HL-60 (cell line): ENCODE measurements at regions not wholly inside any gene's neighbourhood (a gene's known extent, or its start where the extent isn't known, plus 50 kb on each side); places are given as distances from the start of the nearest gene placed in this dataset.

ENCODE experiments used
- DNase-seq, 2 experiments: peaks; one replicate each; pipeline ENCODE4 v3.0.0-alpha.2; 2010 to 2020; ENCODE audit warnings: low read depth in 1 of 2, low spot score in 1 of 2
- H3K27ac ChIP-seq: fragments of 250-450 bp; sonication (Bioruptor Pico); replicated peaks from 2 replicates; pipeline ENCODE4 v1.5.1; 2020; ENCODE audit warnings: mild to moderate bottlenecking, moderate library complexity
- H3K27me3 ChIP-seq: fragments of 250-450 bp; sonication (Bioruptor Pico); 2 replicates; pipeline ENCODE4 v1.5.1; 2021; ENCODE audit warnings: mild to moderate bottlenecking, moderate library complexity; ENCODE audit not compliant: insufficient read depth, poor library complexity, severe bottlenecking
- H3K4me3 ChIP-seq: replicated peaks from 2 replicates; pipeline ENCODE4 v1.5.1; 2011; ENCODE audit warnings: mild to moderate bottlenecking, control low read depth, low read length; ENCODE audit not compliant: insufficient read depth
- GABPA ChIP-seq: IDR thresholded peaks from 2 replicates; pipeline ENCODE4 v1.6.1; 2012; ENCODE audit warnings: low read depth
- POLR2AphosphoS5 ChIP-seq: IDR thresholded peaks from 2 replicates; pipeline ENCODE4 v1.6.1; 2012; ENCODE audit warnings: low read depth
- SPI1 ChIP-seq: IDR thresholded peaks from 2 replicates; pipeline ENCODE4 v1.6.1; 2012; ENCODE audit warnings: low read depth, mild to moderate bottlenecking, borderline replicate concordance
- TF ChIP-seq, protein P1 (sequence below): IDR thresholded peaks from 2 replicates; pipeline ENCODE4 v1.6.1; 2012; ENCODE audit warnings: low read depth; ENCODE audit not compliant: insufficient replicate concordance
- TF ChIP-seq, protein P2 (sequence below): IDR thresholded peaks from one replicate; pipeline ENCODE4 v1.5.1; 2011; ENCODE audit warnings: low read length, control low read depth, inconsistent platforms; ENCODE audit not compliant: insufficient read depth

GRCh38 chr2:16063251-16063850 lies 123.0 kb downstream of the MYCN start:
- TF ChIP-seq, protein P1, sequence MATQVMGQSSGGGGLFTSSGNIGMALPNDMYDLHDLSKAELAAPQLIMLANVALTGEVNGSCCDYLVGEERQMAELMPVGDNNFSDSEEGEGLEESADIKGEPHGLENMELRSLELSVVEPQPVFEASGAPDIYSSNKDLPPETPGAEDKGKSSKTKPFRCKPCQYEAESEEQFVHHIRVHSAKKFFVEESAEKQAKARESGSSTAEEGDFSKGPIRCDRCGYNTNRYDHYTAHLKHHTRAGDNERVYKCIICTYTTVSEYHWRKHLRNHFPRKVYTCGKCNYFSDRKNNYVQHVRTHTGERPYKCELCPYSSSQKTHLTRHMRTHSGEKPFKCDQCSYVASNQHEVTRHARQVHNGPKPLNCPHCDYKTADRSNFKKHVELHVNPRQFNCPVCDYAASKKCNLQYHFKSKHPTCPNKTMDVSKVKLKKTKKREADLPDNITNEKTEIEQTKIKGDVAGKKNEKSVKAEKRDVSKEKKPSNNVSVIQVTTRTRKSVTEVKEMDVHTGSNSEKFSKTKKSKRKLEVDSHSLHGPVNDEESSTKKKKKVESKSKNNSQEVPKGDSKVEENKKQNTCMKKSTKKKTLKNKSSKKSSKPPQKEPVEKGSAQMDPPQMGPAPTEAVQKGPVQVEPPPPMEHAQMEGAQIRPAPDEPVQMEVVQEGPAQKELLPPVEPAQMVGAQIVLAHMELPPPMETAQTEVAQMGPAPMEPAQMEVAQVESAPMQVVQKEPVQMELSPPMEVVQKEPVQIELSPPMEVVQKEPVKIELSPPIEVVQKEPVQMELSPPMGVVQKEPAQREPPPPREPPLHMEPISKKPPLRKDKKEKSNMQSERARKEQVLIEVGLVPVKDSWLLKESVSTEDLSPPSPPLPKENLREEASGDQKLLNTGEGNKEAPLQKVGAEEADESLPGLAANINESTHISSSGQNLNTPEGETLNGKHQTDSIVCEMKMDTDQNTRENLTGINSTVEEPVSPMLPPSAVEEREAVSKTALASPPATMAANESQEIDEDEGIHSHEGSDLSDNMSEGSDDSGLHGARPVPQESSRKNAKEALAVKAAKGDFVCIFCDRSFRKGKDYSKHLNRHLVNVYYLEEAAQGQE = no peak
- TF ChIP-seq GABPA = no peak
- TF ChIP-seq, protein P2, sequence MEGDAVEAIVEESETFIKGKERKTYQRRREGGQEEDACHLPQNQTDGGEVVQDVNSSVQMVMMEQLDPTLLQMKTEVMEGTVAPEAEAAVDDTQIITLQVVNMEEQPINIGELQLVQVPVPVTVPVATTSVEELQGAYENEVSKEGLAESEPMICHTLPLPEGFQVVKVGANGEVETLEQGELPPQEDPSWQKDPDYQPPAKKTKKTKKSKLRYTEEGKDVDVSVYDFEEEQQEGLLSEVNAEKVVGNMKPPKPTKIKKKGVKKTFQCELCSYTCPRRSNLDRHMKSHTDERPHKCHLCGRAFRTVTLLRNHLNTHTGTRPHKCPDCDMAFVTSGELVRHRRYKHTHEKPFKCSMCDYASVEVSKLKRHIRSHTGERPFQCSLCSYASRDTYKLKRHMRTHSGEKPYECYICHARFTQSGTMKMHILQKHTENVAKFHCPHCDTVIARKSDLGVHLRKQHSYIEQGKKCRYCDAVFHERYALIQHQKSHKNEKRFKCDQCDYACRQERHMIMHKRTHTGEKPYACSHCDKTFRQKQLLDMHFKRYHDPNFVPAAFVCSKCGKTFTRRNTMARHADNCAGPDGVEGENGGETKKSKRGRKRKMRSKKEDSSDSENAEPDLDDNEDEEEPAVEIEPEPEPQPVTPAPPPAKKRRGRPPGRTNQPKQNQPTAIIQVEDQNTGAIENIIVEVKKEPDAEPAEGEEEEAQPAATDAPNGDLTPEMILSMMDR = no peak
- no peak for TF ChIP-seq SPI1
- TF ChIP-seq POLR2AphosphoS5 = no peak
- Histone ChIP-seq H3K27ac (no peak overlapping the region), H3K4me3 (no peak overlapping the region), H3K27me3 (no peaks in the 10 kb centered on the region)
- no peak for DNase-seq

DNA sequence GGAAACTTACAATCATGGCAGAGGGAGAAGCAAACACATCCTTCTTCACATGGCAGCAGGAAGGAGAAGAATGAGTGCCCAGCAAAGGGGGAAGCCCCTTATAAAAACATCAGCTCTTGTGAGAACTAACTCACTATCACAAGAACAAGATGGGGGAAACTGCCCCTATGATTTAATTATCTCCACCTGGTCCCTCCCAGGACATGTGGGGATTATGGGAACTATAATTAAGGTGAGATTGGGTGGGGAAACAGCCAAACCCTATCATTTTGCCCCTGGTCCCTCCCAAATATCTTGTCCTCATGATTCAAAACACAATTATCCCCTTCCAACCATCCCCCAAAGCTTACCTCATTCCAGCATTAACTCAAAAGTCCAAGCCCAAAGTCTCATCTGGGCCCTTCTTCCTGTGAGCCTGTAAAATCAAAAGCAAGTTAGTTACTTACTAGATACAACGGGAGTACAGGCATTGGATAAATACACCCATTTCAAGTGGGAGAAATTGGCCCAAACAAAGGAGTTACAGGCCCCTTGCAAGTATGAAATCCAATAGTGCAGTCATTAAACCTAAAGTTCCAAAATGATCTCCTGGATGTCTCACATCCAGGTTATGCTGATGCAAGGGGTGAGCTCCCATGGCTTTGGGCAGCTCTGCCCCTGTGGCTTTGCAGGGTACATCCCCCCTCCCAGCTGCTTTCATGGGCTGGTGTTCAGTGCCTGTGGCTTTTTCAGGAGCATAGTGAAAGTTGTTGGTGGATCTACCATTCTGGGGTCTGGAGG lies 122.3 kb downstream of the MYCN start:
- no peak overlapping the region for H3K27ac ChIP-seq
- H3K4me3 ChIP-seq = no peak overlapping the region
- no peaks in the 10 kb centered on the region for H3K27me3 ChIP-seq
- TF ChIP-seq SPI1 (no peak), GABPA (no peak), POLR2AphosphoS5 (no peak)
- TF ChIP-seq, protein P2 = no peak
- TF ChIP-seq, protein P1 = no peak
- no peak for DNase-seq

- Histone ChIP-seq H3K4me3 (no peak overlapping the region), H3K27me3 (no peaks in the 10 kb centered on the region), H3K27ac (no peak overlapping the region)
- no peak for DNase-seq
- TF ChIP-seq POLR2AphosphoS5 = no peak
- no peak for TF ChIP-seq GABPA
- TF ChIP-seq SPI1 = no peak
- TF ChIP-seq, protein P1 = no peak
- TF ChIP-seq, protein P2 = no peak
Observed at GRCh38 chr2:16061441-16062217, 121.3 kb downstream of the MYCN start.
